Stimulated activated naive CD8-positive, alpha-beta T cell treated with anti-CD3 and anti-CD28 coated beads, Interleukin-15, amount 100 ng/mL, for 72 hours (primary cell): ENCODE measurements at regions not wholly inside any gene's neighbourhood (a gene's known extent, or its start where the extent isn't known, plus 50 kb on each side); places are given as distances from the start of the nearest gene placed in this dataset.
"Not testable (repeated sequence)": the region's sequence is repeated elsewhere in the genome, so short reads cannot be mapped to it uniquely, and the experiment has no call there.

ENCODE experiments used
- ATAC-seq: fragments of 150-1000 bp; cut with Tn5 transposase; 2 replicates; pipeline ENCODE4 v1.10.0; 2021; ENCODE audit warnings: mild to moderate bottlenecking, moderate library complexity
- DNase-seq, 2 donors: peaks; one replicate each; pipeline ENCODE4 v3.0.0; 2021 to 2022
- H3K27ac Mint-ChIP-seq, 2 donors: one replicate each; pipeline ENCODE4 v1.8.0; 2022; ENCODE audit warnings: mild to moderate bottlenecking in 2 of 2, mixed read lengths in 2 of 2, moderate library complexity in 2 of 2
- H3K27me3 Mint-ChIP-seq: one replicate; pipeline ENCODE4 v1.8.0; 2022; ENCODE audit warnings: mixed read lengths
- H3K4me1 Mint-ChIP-seq: one replicate; pipeline ENCODE4 v1.8.0; 2022; ENCODE audit warnings: mild to moderate bottlenecking, mixed read lengths
- H3K4me3 Mint-ChIP-seq, 2 donors: one replicate each; pipeline ENCODE4 v1.8.0; 2022; ENCODE audit warnings: mild to moderate bottlenecking in 2 of 2, mixed read lengths in 2 of 2, moderate library complexity in 1 of 2
- H3K9me3 Mint-ChIP-seq, 2 donors: one replicate each; pipeline ENCODE4 v1.8.0; 2022; ENCODE audit warnings: mixed read lengths in 2 of 2

- no peak overlapping the region for H3K4me3 Mint-ChIP-seq
- no peaks in the 10 kb centered on the region for H3K27me3 Mint-ChIP-seq
- H3K4me1 Mint-ChIP-seq = no peaks in the 10 kb centered on the region
- no peak overlapping the region for H3K27ac Mint-ChIP-seq
- ATAC-seq (no peak), DNase-seq (no peak)
- peaks cover 0 to 5% of the 10 kb centered on the region in 2 donors for H3K9me3 Mint-ChIP-seq
These were observed 2006.1 kb upstream of the WWC1 start for GRCh38 chr5:166285361-166285760.

GRCh38 chr5:166286832-166287231, 2004.6 kb upstream of the WWC1 start:
- Mint-ChIP-seq H3K4me1 (no peaks in the 10 kb centered on the region), H3K27me3 (no peaks in the 10 kb centered on the region), H3K27ac (no peak overlapping the region), H3K9me3 (peaks cover 7 to 9% of the 10 kb centered on the region in 2 donors), H3K4me3 (no peak overlapping the region)
- DNase-seq (no peak), ATAC-seq (no peak)

GRCh38 chr5:166287866-166288265, 2003.6 kb upstream of the WWC1 start:
- H3K27me3 Mint-ChIP-seq = no peaks in the 10 kb centered on the region
- no peaks in the 10 kb centered on the region for H3K4me1 Mint-ChIP-seq
- no peak overlapping the region for H3K4me3 Mint-ChIP-seq
- ATAC-seq = no peak
- peaks cover 7 to 9% of the 10 kb centered on the region in 2 donors for H3K9me3 Mint-ChIP-seq
- H3K27ac Mint-ChIP-seq = no peak overlapping the region
- no peak for DNase-seq

GRCh38 chr5:166291800-166292199, 1999.6 kb upstream of the WWC1 start:
- not testable (repeated sequence) for ATAC-seq, DNase-seq, H3K27me3 Mint-ChIP-seq, H3K4me1 Mint-ChIP-seq, H3K4me3 Mint-ChIP-seq, H3K27ac Mint-ChIP-seq
- peaks cover 5 to 11% of the 10 kb centered on the region in 2 donors for H3K9me3 Mint-ChIP-seq

DNA sequence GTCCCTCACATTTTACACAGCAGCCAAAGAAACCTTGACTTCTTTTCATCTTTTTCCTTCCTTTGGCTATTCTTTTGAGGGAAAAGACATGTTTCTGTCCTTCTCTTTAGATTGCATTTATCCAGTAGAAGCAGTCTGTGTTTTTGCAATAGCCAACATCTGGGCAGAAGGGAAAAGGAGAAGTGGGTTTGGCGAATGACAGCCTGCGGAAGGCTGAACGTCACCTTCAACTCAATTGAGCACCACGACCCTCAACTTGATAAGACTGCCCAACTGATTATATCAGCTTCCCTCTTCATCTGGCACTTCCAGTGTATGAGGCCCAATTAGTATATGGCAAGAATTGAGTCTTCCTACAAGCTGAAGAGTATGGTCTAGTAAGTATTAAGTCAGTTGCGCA, 1997.6 kb upstream of the WWC1 start:
- no peak overlapping the region for H3K4me3 Mint-ChIP-seq
- no peak overlapping the region for H3K27ac Mint-ChIP-seq
- no peaks in the 10 kb centered on the region for H3K27me3 Mint-ChIP-seq
- ATAC-seq (no peak), DNase-seq (no peak)
- H3K4me1 Mint-ChIP-seq = no peaks in the 10 kb centered on the region
- H3K9me3 Mint-ChIP-seq = peaks cover 9 to 16% of the 10 kb centered on the region in 2 donors

- DNase-seq (no peak), ATAC-seq (no peak)
- H3K27ac Mint-ChIP-seq = no peak overlapping the region
- H3K4me3 Mint-ChIP-seq = no peak overlapping the region
- H3K27me3 Mint-ChIP-seq = no peaks in the 10 kb centered on the region
- no peaks in the 10 kb centered on the region for H3K4me1 Mint-ChIP-seq
- H3K9me3 Mint-ChIP-seq = peaks cover 6 to 20% of the 10 kb centered on the region in 2 donors
These were observed 1989.3 kb upstream of the WWC1 start for GRCh38 chr5:166302166-166302565.

DNA sequence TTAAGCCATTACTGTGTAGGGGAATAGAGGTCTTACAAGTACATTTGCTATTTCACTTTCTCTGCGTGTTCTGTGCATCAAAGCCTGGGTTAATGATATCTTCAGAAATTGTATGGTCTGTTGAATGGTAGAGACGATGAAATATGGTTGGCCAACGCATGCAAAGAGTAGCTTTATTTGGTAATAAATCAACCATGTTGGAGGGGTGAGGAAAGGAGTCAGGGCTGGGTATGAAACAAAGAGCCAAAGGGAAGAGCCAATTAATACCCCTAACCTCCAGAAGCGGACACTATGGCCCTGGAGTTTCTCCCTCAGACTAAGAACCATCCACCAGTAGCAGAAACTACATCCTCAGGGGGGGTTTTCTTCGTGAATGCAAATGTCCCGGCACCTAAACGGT, 1974.0 kb upstream of the WWC1 start:
- Mint-ChIP-seq H3K4me1 (no peaks in the 10 kb centered on the region), H3K27me3 (no peaks in the 10 kb centered on the region), H3K27ac (no peak overlapping the region), H3K4me3 (no peak overlapping the region), H3K9me3 (no peaks in the 10 kb centered on the region)
- no peak for DNase-seq
- no peak for ATAC-seq

DNA sequence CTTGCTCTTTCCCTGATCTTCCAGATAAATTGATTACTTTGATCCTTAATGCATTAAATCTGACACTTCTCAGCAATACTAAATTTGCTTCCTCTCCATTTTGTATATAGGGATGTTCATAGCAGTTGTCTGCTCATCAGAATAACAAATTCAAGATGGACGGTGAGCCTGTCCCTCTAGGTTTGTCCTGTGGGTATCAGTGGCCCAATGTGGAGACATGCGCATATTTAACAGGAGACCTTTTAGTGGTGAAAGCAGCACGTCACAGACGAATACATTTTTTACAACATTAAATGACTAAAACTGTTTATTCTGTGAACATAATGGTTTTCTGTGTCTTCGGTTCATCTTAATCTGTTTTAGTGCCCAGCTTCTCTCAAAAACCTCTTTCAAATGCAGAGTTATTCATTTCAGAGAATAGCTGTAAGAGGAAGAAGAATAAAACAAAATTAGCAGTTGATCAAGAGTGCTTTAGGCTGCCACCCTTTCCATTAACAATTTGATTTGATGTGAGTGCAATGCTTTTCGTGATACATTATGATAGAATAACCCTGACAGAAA, 1970.4 kb upstream of the WWC1 start:
- no peak overlapping the region for H3K27ac Mint-ChIP-seq

GRCh38 chr5:166324372-166324771, 1967.1 kb upstream of the WWC1 start:
- Mint-ChIP-seq H3K27me3 (no peaks in the 10 kb centered on the region), H3K27ac (no peak overlapping the region), H3K4me1 (no peaks in the 10 kb centered on the region), H3K4me3 (no peak overlapping the region), H3K9me3 (no peaks in the 10 kb centered on the region)
- DNase-seq = no peak
- ATAC-seq = no peak

More for the DNA sequence above, 1970.4 kb upstream of the WWC1 start:
- DNase-seq (no peak), ATAC-seq (no peak)
- H3K4me1 Mint-ChIP-seq = no peaks in the 10 kb centered on the region
- no peaks in the 10 kb centered on the region for H3K27me3 Mint-ChIP-seq
- no peaks in the 10 kb centered on the region for H3K9me3 Mint-ChIP-seq
- no peak overlapping the region for H3K4me3 Mint-ChIP-seq

DNA sequence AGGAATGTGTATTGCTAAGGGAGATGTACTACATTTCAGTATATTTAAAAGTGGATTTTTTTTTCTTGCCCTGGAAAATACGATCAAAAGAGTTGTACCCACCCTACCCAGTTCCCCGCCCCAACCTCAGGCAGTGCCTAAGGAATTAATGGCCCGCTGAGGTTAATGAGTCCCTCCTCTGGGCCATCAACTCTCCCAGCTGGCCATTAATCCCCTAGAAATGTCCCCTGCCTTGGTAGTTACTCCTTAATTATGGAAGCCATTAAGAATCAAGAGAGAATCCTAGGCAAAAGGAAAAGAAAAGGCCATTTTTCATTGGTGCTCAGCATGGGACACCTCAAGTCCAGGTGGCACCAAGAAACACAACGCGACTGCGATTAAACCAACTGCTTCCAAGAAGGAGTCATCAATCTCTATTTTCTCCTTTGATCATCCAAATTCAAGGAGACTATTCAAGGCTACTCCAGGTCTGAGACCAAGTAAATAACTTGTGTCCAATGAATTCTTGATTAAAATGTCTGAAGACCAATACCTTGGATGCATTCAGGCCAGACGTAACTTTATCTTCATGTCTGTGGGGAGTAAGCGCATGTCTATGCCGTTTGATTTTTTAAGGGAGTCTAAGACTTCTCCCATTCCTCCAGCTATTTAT, 1962.2 kb upstream of the WWC1 start:
- Mint-ChIP-seq H3K27me3 (no peaks in the 10 kb centered on the region), H3K27ac (no peak overlapping the region), H3K4me1 (no peaks in the 10 kb centered on the region), H3K4me3 (no peak overlapping the region), H3K9me3 (peaks cover 0 to 14% of the 10 kb centered on the region in 2 donors)
- no peak for ATAC-seq
- no peak for DNase-seq

DNA sequence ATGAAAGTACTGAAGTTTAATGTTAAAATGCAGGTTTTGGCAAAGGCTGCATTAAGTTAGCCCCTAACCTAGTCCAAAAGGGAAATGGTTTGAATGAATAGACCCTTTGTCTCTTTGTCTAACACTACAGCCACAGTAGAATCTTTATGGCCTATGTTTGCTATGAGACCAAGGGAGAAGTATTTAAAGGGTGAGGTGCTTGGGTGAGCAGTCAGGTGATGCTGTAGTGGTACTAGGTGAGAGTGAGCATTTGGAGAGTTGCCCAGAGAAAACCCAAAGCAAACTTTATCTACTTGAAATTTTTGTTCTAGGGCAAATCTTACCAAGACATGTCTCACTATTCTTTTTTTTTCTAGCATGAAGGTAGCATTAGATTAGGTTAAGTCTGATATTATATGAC, 1961.4 kb upstream of the WWC1 start:
- H3K4me3 Mint-ChIP-seq = no peak overlapping the region
- DNase-seq (no peak), ATAC-seq (no peak)
- peaks cover 5 to 15% of the 10 kb centered on the region in 2 donors for H3K9me3 Mint-ChIP-seq
- H3K27me3 Mint-ChIP-seq = no peaks in the 10 kb centered on the region
- no peaks in the 10 kb centered on the region for H3K4me1 Mint-ChIP-seq
- H3K27ac Mint-ChIP-seq = no peak overlapping the region

GRCh38 chr5:166331521-166331920, 1959.9 kb upstream of the WWC1 start:
- Mint-ChIP-seq H3K4me3 (no peak overlapping the region), H3K9me3 (peaks cover 17 to 28% of the 10 kb centered on the region in 2 donors), H3K27me3 (no peaks in the 10 kb centered on the region), H3K4me1 (no peaks in the 10 kb centered on the region), H3K27ac (no peak overlapping the region)
- DNase-seq (no peak), ATAC-seq (no peak)

- Mint-ChIP-seq H3K4me3 (no peak overlapping the region), H3K9me3 (peaks cover 32 to 34% of the 10 kb centered on the region in 2 donors), H3K4me1 (no peaks in the 10 kb centered on the region), H3K27ac (no peak overlapping the region), H3K27me3 (no peaks in the 10 kb centered on the region)
- DNase-seq = no peak
- ATAC-seq = no peak
These were observed 1952.6 kb upstream of the WWC1 start for GRCh38 chr5:166338801-166339200.

DNA sequence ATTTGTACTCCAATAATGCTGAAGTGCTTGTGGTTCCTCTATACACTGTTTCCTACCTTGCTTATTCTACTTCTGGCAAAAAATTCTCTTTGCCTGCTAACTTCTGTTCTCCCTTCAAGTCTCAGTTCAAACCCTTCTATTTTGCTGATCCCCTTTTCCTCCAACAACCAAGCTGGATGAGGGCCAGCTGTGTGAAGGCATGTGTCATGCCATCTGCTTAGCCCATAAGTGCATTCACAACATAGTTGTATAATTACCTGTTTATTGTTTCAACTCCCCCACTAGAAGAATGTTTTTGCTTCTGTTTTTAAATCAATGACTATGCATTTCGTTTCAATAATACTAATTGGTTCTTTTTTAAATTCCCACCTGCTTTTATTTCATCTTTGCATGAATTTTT, 1951.4 kb upstream of the WWC1 start:
- Mint-ChIP-seq H3K4me3 (no peak overlapping the region), H3K9me3 (peaks cover 27 to 33% of the 10 kb centered on the region in 2 donors), H3K27me3 (no peaks in the 10 kb centered on the region), H3K4me1 (no peaks in the 10 kb centered on the region), H3K27ac (no peak overlapping the region)
- no peak for DNase-seq
- no peak for ATAC-seq

GRCh38 chr5:166341740-166342337, 1949.6 kb upstream of the WWC1 start:
- no peak for DNase-seq
- ATAC-seq = no peak
- Mint-ChIP-seq H3K9me3 (peaks cover 12 to 17% of the 10 kb centered on the region in 2 donors), H3K4me1 (no peaks in the 10 kb centered on the region), H3K27ac (no peak overlapping the region), H3K4me3 (no peak overlapping the region), H3K27me3 (no peaks in the 10 kb centered on the region)

- Mint-ChIP-seq H3K9me3 (peaks cover 11 to 15% of the 10 kb centered on the region in 2 donors), H3K4me3 (no peak overlapping the region), H3K27me3 (no peaks in the 10 kb centered on the region), H3K27ac (no peak overlapping the region), H3K4me1 (no peaks in the 10 kb centered on the region)
- no peak for ATAC-seq
- no peak for DNase-seq
These were observed 1949.0 kb upstream of the WWC1 start for GRCh38 chr5:166342402-166342801.
